Fibroblast of mammary gland (primary cell): ENCODE measurements at regions not wholly inside any gene's neighbourhood (a gene's known extent, or its start where the extent isn't known, plus 50 kb on each side); places are given as distances from the start of the nearest gene placed in this dataset.

ENCODE experiments used
- DNase-seq: peaks from one replicate; pipeline ENCODE4 v3.0.0-alpha.2; 2010; ENCODE audit warnings: low read depth
- H3K4me3 ChIP-seq: 2 replicates; pipeline ENCODE4 v1.5.1; 2011; ENCODE audit warnings: low read depth, mild to moderate bottlenecking, low read length, moderate library complexity; ENCODE audit not compliant: control insufficient read depth
- CTCF ChIP-seq: conservative IDR thresholded peaks from 2 replicates; pipeline ENCODE4 v1.5.1; 2011; ENCODE audit warnings: low read depth, low read length, inconsistent platforms; ENCODE audit not compliant: control insufficient read depth, insufficient read depth

GRCh38 chr5:175365866-175366265, 78.1 kb downstream of the DRD1 start:
- no peak overlapping the region for H3K4me3 ChIP-seq
- no peak for DNase-seq
- no peak for TF ChIP-seq CTCF

GRCh38 chr5:175363300-175363699, 80.7 kb downstream of the DRD1 start:
- DNase-seq: no peak
- no peak for TF ChIP-seq CTCF
- H3K4me3 ChIP-seq: no peak overlapping the region

DNA sequence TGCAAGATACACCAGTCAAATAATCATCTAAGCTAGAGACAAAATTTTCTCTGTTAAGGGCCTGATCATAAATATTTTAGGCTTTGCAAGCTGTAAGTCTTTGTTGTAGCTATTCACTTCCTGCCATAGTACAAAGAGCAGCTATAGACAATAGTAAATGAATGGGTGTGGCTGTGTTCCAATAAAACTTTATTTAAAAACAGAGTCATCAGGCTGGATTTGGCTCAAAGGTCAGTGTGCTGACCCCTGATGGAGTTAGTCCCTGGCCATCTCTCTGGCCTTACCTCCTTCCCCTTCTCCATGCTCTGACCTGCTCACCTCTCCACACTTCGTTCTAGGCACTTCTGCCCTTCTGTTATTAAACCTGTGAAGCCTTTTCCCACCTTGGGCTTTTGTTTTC, 86.0 kb downstream of the DRD1 start:
- TF ChIP-seq CTCF: no peak
- no peak overlapping the region for H3K4me3 ChIP-seq
- DNase-seq: no peak

DNA sequence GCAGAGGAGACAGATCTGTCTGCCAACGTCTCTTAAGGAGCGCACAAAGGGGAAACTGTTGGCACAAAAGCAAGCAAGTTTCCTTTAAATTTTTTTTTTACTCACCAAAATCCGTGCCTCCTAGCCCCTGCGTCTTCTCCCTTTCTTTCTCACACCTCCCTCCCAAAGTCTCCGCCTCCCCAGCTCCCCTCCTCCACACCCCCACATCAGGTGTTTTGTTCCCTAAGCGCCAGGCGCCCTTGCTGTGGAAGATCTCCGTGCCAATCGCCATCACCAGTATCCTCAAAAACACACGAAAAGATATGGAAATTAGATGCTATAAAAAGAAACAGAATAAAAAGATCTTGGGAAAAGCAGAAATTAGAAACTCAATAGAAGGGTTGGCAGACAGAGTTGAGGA, 87.6 kb downstream of the DRD1 start:
- no peak overlapping the region for H3K4me3 ChIP-seq
- no peak for DNase-seq
- no peak for TF ChIP-seq CTCF

DNA sequence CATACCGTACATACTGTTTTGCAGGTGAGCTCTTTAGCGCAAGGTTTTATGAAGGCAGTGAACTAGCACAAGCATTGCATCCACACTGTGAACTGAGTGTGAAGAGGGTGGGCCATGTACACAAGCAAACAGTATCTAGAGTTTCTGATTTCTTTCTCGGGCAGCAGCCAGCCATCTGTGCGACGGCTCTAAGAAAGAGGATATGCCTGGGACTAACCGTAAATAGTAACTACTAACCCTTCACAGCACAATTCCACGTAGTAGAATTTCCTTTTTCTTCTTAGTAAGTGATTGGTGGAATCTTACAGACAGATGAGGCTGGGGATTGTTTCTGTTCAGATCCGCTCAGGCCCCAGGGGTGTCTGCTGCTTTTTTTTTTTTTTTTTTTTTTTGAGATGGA, 89.0 kb downstream of the DRD1 start:
- no peak for TF ChIP-seq CTCF
- no peak for DNase-seq
- no peak overlapping the region for H3K4me3 ChIP-seq

GRCh38 chr5:175353926-175354325, 90.1 kb downstream of the DRD1 start:
- H3K4me3 ChIP-seq: no peak overlapping the region
- no peak for TF ChIP-seq CTCF
- no peak for DNase-seq

GRCh38 chr5:175351897-175352590, 91.9 kb downstream of the DRD1 start:
- no peak for DNase-seq
- no peak overlapping the region for H3K4me3 ChIP-seq
- no peak for TF ChIP-seq CTCF
